H9 (cell line): ENCODE measurements at regions not wholly inside any gene's neighbourhood (a gene's known extent, or its start where the extent isn't known, plus 50 kb on each side); places are given as distances from the start of the nearest gene placed in this dataset.

Experiments
- DNase-seq: peaks from one replicate; pipeline ENCODE4 v3.0.0-alpha.2; 2017
- H2AFZ ChIP-seq: one replicate; pipeline ENCODE4 v1.6.1; 2013; ENCODE audit warnings: mild to moderate bottlenecking, low read length, control low read depth, moderate library complexity
- H2AK5ac ChIP-seq: 2 replicates; pipeline ENCODE4 v1.6.1; 2013; ENCODE audit warnings: low read length, control low read depth, mixed read lengths; ENCODE audit not compliant: insufficient read length
- H2BK120ac ChIP-seq: one replicate; pipeline ENCODE4 v1.6.1; 2013; ENCODE audit warnings: low read depth, mild to moderate bottlenecking, low read length, control low read depth, inconsistent platforms; ENCODE audit not compliant: poor library complexity, severe bottlenecking
- H2BK12ac ChIP-seq: 2 replicates; pipeline ENCODE4 v1.6.1; 2013; ENCODE audit warnings: low read length, control low read depth, mixed read lengths, low read depth; ENCODE audit not compliant: insufficient read length
- H2BK15ac ChIP-seq: 2 replicates; pipeline ENCODE4 v1.6.1; 2013; ENCODE audit warnings: low read depth, low read length, control low read depth
- H2BK20ac ChIP-seq: one replicate; pipeline ENCODE4 v1.6.1; 2013; ENCODE audit warnings: low read depth, mild to moderate bottlenecking, low read length, control low read depth, inconsistent platforms; ENCODE audit not compliant: poor library complexity, severe bottlenecking
- H2BK5ac ChIP-seq: 2 replicates; pipeline ENCODE4 v1.6.1; 2013; ENCODE audit warnings: low read length, control low read depth, mixed read lengths; ENCODE audit not compliant: insufficient read length
- H3K14ac ChIP-seq: 2 replicates; pipeline ENCODE4 v1.6.1; 2013; ENCODE audit warnings: low read length, control low read depth; ENCODE audit not compliant: insufficient read depth
- H3K18ac ChIP-seq: 2 replicates; pipeline ENCODE4 v1.6.1; 2013; ENCODE audit warnings: low read depth, mild to moderate bottlenecking, mixed read lengths, low read length, control low read depth; ENCODE audit not compliant: insufficient read length
- H3K23ac ChIP-seq: 2 replicates; pipeline ENCODE4 v1.6.1; 2013; ENCODE audit warnings: low read length, control low read depth, mixed read lengths, low read depth; ENCODE audit not compliant: insufficient read length
- H3K23me2 ChIP-seq: 2 replicates; pipeline ENCODE4 v1.6.1; 2013; ENCODE audit warnings: low read depth, mild to moderate bottlenecking, mixed read lengths, low read length, control low read depth; ENCODE audit not compliant: insufficient read length, poor library complexity, severe bottlenecking
- H3K27ac ChIP-seq: 2 replicates; pipeline ENCODE4 v1.5.1; 2013; ENCODE audit warnings: low read length, control low read depth, mixed read lengths, low read depth; ENCODE audit not compliant: insufficient read length
- H3K27me3 ChIP-seq: 2 replicates; pipeline ENCODE4 v1.6.1; 2013; ENCODE audit warnings: low read length, control low read depth, inconsistent platforms; ENCODE audit not compliant: insufficient read depth
- H3K4ac ChIP-seq: 2 replicates; pipeline ENCODE4 v1.6.1; 2013; ENCODE audit warnings: low read depth, mild to moderate bottlenecking, control low read depth, inconsistent platforms, low read length, moderate library complexity
- H3K4me1 ChIP-seq: 2 replicates; pipeline ENCODE4 v1.6.1; 2013; ENCODE audit warnings: low read length, control low read depth, inconsistent platforms; ENCODE audit not compliant: insufficient read depth
- H3K4me2 ChIP-seq: 2 replicates; pipeline ENCODE4 v1.6.1; 2013; ENCODE audit warnings: low read length, control low read depth, mixed read lengths; ENCODE audit not compliant: insufficient read length, insufficient read depth
- H3K56ac ChIP-seq: 2 replicates; pipeline ENCODE4 v1.6.1; 2013; ENCODE audit warnings: low read depth, mild to moderate bottlenecking, mixed read lengths, low read length, control low read depth; ENCODE audit not compliant: insufficient read length
- H3K79me1 ChIP-seq: 2 replicates; pipeline ENCODE4 v1.6.1; 2013; ENCODE audit warnings: low read depth, mild to moderate bottlenecking, moderate library complexity, low read length, control low read depth, inconsistent platforms; ENCODE audit not compliant: insufficient read depth, poor library complexity, severe bottlenecking
- H3K79me2 ChIP-seq: 2 replicates; pipeline ENCODE4 v1.6.1; 2013; ENCODE audit warnings: low read length, control low read depth, inconsistent platforms; ENCODE audit not compliant: insufficient read depth
- H3K9ac ChIP-seq: 2 replicates; pipeline ENCODE4 v1.6.1; 2013; ENCODE audit warnings: low read length, control low read depth, mixed read lengths; ENCODE audit not compliant: insufficient read length; ENCODE audit errors: extremely low read depth
- H3K9me3 ChIP-seq: one replicate; pipeline ENCODE4 v1.6.1; 2013; ENCODE audit warnings: low read depth, low read length, inconsistent platforms; ENCODE audit not compliant: control insufficient read depth
- H3T11ph ChIP-seq: one replicate; pipeline ENCODE4 v1.6.1; 2013; ENCODE audit warnings: mild to moderate bottlenecking, low read length, control low read depth, inconsistent platforms
- H4K20me1 ChIP-seq: one replicate; pipeline ENCODE4 v1.6.1; 2013; ENCODE audit not compliant: control insufficient read depth, insufficient read length, insufficient read depth
- H4K5ac ChIP-seq: 2 replicates; pipeline ENCODE4 v1.6.1; 2013; ENCODE audit warnings: low read depth, mild to moderate bottlenecking, mixed read lengths, low read length, control low read depth; ENCODE audit not compliant: insufficient read length
- H4K8ac ChIP-seq: replicated peaks from 2 replicates; pipeline ENCODE4 v1.6.1; 2013; ENCODE audit warnings: low read length, control low read depth, mixed read lengths, low read depth; ENCODE audit not compliant: insufficient read length
- H4K91ac ChIP-seq: 2 replicates; pipeline ENCODE4 v1.6.1; 2013; ENCODE audit warnings: low read depth, mild to moderate bottlenecking, moderate library complexity, mixed read lengths, low read length, control low read depth; ENCODE audit not compliant: insufficient read length
- H3K27ac Mint-ChIP-seq, 3 experiments: 2 replicates in 2 of 3; 3 replicates in 1 of 3; pipeline ENCODE4 v1.8.0; 2020 to 2021; ENCODE audit warnings: mixed read lengths in 3 of 3, mild to moderate bottlenecking in 1 of 3, moderate library complexity in 1 of 3
- H3K27me3 Mint-ChIP-seq: 2 replicates; pipeline ENCODE4 v1.8.0; 2021; ENCODE audit warnings: low read depth, mild to moderate bottlenecking, moderate library complexity, mixed read lengths
- H3K36me3 Mint-ChIP-seq, 3 experiments: 2 replicates in 2 of 3; 3 replicates in 1 of 3; pipeline ENCODE4 v1.8.0; 2020 to 2021; ENCODE audit warnings: low read depth in 3 of 3, mixed read lengths in 3 of 3; ENCODE audit not compliant: insufficient read depth in 1 of 3
- H3K4me1 Mint-ChIP-seq, 2 experiments: 2 replicates each; pipeline ENCODE4 v1.8.0; 2020; ENCODE audit warnings: mixed read lengths in 2 of 2
- H3K4me3 Mint-ChIP-seq, 2 experiments: 2 replicates in 1 of 2; 3 replicates in 1 of 2; pipeline ENCODE4 v1.8.0; 2020 to 2021; ENCODE audit warnings: mild to moderate bottlenecking in 2 of 2, mixed read lengths in 2 of 2, moderate library complexity in 1 of 2
- H3K9me3 Mint-ChIP-seq, 2 experiments: 2 replicates in 1 of 2; 3 replicates in 1 of 2; pipeline ENCODE4 v1.8.0; 2020; ENCODE audit warnings: mild to moderate bottlenecking in 2 of 2, mixed read lengths in 2 of 2, moderate library complexity in 1 of 2
- CTCF ChIP-seq: fragments of 200-600 bp; sonication (generic); conservative IDR thresholded peaks from 3 replicates; pipeline ENCODE4 v1.8.0; 2021; ENCODE audit warnings: antibody characterized with exemption, mild to moderate bottlenecking
- WGBS: extraction: QIAGEN DNeasy Blood & Tissue Kit; methylation state at CpG from one replicate; pipeline ENCODE4 v1.1.7; 2013; ENCODE audit warnings: missing lambda C conversion rate, low lambda C conversion rate, mixed read lengths; ENCODE audit not compliant: insufficient read length; ENCODE audit errors: extremely low coverage; 5-methylcytosine and 5-hydroxymethylcytosine counted together

GRCh38 chr15:69917056-69917455 is 180.7 kb downstream of the TLE3 start:
- Mint-ChIP-seq H3K4me1 (peaks cover 51 to 53% of the 10 kb centered on the region in 2 experiments), H3K4me3 (no peak overlapping the region)

More at GRCh38 chr15:69917056-69917455, 180.7 kb downstream of the TLE3 start:
- no peak overlapping the region for H2BK20ac ChIP-seq
- no peak overlapping the region for H3T11ph ChIP-seq
- no peak overlapping the region for H3K27ac ChIP-seq
- H2BK15ac ChIP-seq, result no peak overlapping the region
- H4K20me1 ChIP-seq, result no peaks in the 10 kb centered on the region
- H3K9me3 ChIP-seq, result no peaks in the 10 kb centered on the region
- H2AK5ac ChIP-seq, result no peak overlapping the region
- H4K8ac ChIP-seq, result no peak overlapping the region
- H2BK5ac ChIP-seq, result no peak overlapping the region
- no peak overlapping the region for H2BK120ac ChIP-seq
- H3K36me3 Mint-ChIP-seq, result no peaks in the 10 kb centered on the region
- no peak overlapping the region for H3K14ac ChIP-seq
- H3K27me3 ChIP-seq, result no peaks in the 10 kb centered on the region
- no peak overlapping the region for H3K27ac Mint-ChIP-seq
- H3K23ac ChIP-seq, result no peak overlapping the region
- no peaks in the 10 kb centered on the region for H3K23me2 ChIP-seq
- H4K91ac ChIP-seq, result no peak overlapping the region
- H3K9me3 Mint-ChIP-seq, result no peaks in the 10 kb centered on the region; a peak in 1 of 5 replicates
- peaks cover 8% of the 10 kb centered on the region; the same call in 1 of the 2 replicates for H3K4me1 ChIP-seq
- no peak overlapping the region for H4K5ac ChIP-seq
- WGBS, result no CpG with 5 or more reads among the region's 2 CpGs
- H3K56ac ChIP-seq, result no peak overlapping the region
- H3K9ac ChIP-seq, result no peak overlapping the region
- H3K79me1 ChIP-seq, result no peaks in the 10 kb centered on the region
- no peak overlapping the region for H3K18ac ChIP-seq
- no peak for TF ChIP-seq CTCF
- no peak overlapping the region for H3K4me2 ChIP-seq
- H2AFZ ChIP-seq, result no peak overlapping the region
- H3K79me2 ChIP-seq, result no peaks in the 10 kb centered on the region
- no peak overlapping the region for H3K4ac ChIP-seq
- H3K27me3 Mint-ChIP-seq, result peaks cover 23% of the 10 kb centered on the region
- no peak for DNase-seq
- no peak overlapping the region for H2BK12ac ChIP-seq
